ENCODE measurements at regions not wholly inside any gene's neighbourhood (a gene's known extent, or its start where the extent isn't known, plus 50 kb on each side); places are given as distances from the start of the nearest gene placed in this dataset.
"Not testable (repeated sequence)": the region's sequence is repeated elsewhere in the genome, so short reads cannot be mapped to it uniquely, and the experiment has no call there.

DNA sequence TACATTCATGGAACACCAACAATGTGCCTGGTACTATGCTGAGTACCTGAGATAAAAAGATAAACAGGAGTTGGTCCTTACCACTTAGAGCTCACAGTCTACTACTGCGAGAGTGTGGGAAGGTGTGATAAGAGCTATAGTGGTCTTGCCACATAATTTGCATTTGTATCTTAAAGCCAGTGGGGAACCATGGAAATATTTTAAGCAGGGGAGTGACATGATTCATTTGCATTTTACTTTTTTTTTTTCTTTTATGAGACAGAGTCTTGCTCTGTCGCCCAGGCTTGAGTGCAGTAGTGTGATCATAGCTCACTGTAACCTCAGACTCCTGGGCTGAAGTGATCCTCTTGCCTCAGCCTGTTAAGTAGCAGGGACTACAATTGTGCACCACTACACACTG is 53.6 kb downstream of the SRGAP2 start:
- DNase-seq (ENCODE audit: low read depth in 2 of 3, low spot score in 1 of 3): not testable (repeated sequence)

DNA sequence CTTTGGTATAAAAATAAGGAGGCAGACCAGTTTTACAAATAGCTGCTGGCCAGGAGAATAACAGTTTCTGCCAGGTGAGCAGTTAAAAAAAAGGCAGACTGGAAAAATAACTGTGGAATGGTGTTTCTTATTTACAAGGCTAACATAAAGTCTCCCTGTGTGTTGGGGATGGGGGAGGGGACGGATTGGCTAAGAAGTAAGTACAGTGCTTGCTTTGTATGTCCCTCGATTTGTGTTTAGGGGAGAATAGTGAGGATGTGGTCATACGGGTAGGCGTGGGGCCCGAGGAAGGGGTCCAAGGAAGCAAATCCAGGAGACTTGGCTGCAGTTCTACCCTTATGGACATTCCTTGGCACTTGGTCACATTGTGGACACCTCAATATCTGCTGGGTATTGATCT is 58.1 kb downstream of the SRGAP2 start:
- DNase-seq (ENCODE audit: low read depth in 2 of 3, low spot score in 1 of 3): not testable (repeated sequence)

DNA sequence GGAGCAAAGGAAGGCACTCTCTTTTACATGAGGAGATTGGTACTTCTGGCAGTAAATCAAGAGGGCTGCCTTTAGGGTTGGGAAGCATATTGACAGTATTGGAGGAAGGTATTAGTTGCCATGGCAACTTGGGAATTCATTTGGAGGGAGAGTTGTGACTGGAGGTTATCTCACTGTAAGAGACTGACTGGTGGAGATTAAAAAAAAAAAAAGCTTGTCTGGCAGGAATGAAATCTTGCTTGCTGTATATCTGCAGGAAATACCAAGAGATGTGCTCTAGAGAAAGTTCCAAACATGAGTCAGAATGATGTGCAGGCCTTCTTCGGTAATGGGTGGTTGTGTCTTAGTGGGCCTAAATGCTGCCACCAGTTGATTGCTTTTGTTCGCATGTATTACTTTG is 59.1 kb downstream of the SRGAP2 start:
- not testable (repeated sequence) for DNase-seq (ENCODE audit: low read depth in 2 of 3, low spot score in 1 of 3)

DNA sequence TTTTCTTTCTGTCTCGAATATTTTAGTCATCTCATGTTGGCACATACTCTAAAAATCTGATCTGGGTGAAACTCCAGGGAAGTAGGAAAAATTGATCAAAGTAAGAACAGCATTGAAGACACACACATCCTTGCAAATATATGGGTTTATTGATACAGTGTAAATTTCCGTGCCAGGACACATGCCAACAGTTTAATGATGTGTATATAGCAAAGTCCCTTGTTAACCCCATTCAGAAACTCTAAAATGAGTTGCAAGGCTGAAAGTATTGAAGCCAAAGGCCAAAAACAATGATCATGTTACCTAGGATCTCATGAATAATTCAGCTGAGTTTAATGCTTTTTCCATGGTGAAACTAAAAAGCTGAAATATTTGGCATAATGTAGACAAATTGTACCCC is 61.6 kb downstream of the SRGAP2 start:
- DNase-seq (ENCODE audit: low read depth in 2 of 3, low spot score in 1 of 3): not testable (repeated sequence)

DNA sequence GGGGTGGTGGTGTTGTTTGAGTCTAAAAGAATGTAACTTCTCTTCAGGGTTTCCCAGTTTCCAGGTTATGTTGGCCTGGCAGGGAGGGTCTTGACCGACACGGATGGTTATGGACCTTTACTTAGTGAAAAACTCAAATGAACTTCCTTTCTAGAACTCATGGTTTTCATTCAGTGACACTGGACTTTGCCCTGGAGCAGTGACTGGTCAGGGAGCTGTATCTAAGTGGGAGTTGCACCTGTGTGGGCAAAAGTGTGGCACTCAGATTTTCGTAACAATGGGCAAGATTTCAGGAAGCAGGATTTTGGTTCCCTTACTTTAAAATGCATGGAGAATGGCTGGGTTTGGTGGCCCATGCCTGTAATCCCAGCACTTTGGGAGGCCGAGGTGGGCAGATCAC is 67.8 kb downstream of the SRGAP2 start:
- not testable (repeated sequence) for DNase-seq (ENCODE audit: low read depth in 2 of 3, low spot score in 1 of 3)

DNA sequence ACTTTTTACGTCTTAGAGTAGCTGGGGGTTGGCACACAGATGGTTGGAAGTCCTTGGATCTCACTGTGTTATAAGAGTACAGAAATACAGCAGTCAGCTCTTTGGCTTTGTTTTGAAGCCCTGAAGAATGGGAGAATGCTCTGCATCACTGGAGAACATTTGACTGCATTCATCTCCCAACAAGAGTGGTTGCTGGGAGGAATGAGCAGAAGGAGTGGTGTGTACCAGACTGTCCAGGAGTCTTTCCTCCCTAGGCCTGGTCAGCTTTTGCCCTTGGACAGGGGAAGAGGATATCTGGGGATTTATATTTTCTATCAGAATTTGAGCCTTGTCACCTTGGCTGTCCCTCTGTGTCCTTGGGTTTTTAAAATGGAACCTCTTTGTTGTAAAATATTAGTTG is 69.8 kb downstream of the SRGAP2 start:
- not testable (repeated sequence) for DNase-seq (ENCODE audit: low read depth in 2 of 3, low spot score in 1 of 3)

DNA sequence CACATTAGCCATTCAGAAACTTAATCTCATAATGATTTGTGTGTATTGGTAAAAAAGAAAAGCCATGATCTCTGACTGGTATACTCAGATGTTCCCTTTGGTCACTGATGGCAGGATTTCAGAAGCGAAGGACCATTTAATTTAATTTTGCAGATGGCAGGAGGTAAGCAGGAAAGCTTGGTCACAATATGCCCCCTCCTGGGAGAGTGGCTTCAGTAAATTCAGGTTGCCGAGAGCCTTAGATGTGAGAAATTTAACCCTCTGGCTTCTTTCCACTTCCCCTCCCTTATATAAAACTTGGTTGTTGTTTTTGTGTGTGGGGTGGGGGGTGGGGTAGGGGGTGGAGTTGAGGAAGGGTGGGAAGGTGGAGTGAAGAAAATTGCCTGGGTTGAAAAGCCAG is 72.8 kb downstream of the SRGAP2 start:
- not testable (repeated sequence) for DNase-seq (ENCODE audit: low read depth in 2 of 3, low spot score in 1 of 3)

DNA sequence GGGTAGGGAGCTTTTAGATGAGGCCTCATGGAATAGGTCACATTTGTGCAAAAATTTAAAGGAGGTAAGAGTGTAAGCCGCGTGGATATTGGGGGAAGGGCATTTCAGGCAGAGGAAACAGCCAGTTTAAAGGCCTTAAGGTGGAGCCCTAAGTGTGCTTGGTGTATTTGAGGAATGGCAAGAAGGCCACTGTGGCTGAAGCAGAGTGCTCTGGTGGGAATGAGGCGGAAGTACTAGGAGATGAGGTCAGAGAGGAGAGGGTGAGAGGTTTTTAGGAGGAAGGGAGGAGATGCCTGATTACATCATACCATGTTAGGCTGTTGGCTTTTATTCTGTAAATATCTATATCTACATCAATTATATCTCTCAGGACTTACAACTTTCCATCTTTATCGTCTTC is 75.3 kb downstream of the SRGAP2 start:
- DNase-seq (ENCODE audit: low read depth in 2 of 3, low spot score in 1 of 3): not testable (repeated sequence)

DNA sequence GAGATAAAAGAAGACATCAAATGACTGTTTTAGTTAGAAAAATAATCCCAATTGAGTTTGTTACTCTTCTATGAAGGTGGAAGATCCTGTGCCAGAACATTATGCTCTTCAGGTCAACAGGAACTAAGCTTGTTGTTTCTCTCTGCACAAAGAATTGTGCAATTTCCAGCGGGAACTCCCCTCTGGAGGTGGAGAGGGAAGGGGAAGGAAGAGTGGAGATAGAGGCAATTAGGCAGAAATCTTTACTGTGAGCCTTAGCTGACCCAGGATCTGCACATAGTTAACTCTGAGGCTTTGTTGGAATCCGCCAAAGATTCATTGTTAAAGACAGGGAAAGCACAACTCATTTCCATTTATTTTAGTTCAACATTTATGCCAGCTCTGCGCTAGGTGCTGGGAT is 77.3 kb downstream of the SRGAP2 start:
- not testable (repeated sequence) for DNase-seq (ENCODE audit: low read depth in 2 of 3, low spot score in 1 of 3)

DNA sequence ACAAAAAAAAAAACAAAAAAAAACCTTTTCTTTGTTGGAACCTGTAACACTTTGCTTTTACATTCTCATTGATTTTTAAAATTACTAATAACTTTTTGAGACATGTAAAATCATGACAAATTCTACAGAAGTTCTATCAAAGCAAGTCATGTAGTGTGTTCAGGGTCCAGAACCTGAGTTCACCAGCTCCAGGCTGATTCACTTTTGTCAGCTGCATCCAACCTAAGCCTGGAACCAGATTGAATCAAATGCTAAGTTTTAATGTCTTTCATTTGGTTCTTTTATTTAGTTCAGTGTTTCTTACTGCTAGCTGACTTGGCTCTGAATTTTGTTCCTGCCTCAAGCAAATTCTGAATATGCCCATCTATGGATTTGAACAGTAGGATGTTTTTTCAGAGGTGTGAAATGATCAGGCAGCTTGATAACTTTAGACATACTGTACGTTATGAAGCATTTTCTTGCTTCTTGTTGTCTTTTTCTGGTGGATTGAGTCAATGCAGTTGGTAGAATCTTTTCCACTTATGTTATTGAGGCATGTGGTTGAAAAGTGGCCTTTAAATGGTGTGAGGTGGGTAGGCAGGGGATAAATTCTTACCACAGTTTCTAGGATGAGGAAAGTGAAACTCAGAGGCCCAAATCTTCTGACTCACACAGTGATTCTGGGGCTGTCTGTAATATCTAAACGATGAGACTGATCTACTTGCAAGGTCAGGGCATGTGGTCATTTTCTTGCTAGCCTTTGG is 78.7 kb downstream of the SRGAP2 start:
- not testable (repeated sequence) for DNase-seq (ENCODE audit: low read depth in 2 of 3, low spot score in 1 of 3)

DNA sequence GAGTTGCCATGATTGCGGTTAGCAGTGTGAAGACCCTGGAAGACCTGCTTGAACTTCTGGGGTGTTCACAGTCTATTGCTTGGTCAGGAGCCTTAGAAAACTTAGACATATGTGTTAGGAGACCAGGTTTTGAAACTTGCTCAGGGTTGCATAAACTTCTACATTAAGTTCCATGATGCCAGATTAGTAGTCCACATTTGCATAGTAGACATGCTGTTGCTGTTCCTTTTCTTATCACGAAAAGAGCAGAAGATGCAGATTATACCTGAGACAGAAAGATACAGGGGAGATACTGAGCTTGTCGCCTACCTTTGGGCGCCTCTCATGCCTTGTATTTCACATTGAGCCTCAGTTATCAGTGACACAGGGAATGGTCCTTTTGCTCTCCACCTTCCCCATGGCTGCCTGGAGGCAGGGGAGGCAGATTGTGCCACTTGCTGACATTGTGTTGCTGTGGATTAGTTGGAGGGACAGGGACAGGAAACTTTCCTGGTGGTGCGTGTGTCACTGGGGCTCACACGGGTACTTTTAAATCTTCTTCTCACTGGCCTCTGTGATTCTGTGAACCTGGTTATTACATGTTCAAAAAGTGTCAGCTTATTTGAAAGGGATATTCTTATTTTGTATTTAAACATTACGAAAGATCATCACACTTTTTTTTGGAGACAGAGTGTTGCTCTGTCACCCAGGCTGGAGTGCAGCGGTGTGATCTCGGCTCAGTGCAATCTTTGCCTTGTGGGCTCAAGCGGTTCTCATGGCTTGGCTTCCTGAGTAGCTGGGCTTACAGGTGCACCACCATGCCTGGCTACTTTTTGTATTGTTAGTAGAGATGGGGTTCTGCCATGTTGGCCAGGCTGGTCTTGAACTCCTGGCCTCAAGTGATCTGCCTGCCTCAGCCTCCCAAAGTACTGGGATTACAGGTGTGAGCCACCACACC is 82.0 kb downstream of the SRGAP2 start:
- not testable (repeated sequence) for DNase-seq (ENCODE audit: low read depth in 2 of 3, low spot score in 1 of 3)

DNA sequence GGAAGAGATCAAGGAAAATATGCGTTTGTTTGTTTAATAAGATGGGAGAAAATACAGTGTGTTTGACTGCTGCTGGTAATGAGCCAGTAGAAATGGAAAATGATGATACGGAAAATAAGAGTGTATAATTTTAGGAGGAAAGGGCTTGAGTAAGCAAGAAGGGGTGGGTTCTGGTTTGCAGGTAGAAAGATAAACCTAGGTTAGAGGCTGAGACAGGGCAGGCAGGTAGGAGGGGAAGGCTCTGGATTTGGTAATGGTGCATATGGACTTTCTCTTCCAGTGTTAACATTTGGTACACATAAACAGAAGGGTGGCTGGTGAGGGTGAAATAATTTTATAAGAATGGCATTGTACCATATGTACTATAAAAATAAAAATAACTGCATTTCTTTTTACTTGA is 84.4 kb downstream of the SRGAP2 start:
- DNase-seq (ENCODE audit: low read depth in 2 of 3, low spot score in 1 of 3): not testable (repeated sequence)

DNA sequence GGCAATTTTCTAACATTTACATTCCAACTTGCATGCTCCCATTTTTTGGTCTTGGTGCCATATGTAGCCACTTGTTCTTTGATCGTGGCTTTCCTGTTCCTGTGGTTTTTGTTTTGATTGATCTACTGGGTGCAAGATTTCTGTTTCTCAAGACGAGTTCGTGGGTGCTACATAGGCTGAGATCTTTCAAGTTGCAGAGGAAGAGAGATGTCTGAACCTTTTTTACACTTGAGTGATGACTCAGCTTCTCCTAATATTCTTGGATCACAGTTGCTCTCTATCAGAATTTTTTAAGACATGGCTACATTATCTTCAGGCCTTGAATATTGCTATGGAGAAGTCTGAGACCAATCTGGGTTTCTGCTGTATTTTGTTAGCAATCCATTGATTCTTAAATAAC is 85.1 kb downstream of the SRGAP2 start:
- DNase-seq (ENCODE audit: low read depth in 2 of 3, low spot score in 1 of 3): not testable (repeated sequence)

DNA sequence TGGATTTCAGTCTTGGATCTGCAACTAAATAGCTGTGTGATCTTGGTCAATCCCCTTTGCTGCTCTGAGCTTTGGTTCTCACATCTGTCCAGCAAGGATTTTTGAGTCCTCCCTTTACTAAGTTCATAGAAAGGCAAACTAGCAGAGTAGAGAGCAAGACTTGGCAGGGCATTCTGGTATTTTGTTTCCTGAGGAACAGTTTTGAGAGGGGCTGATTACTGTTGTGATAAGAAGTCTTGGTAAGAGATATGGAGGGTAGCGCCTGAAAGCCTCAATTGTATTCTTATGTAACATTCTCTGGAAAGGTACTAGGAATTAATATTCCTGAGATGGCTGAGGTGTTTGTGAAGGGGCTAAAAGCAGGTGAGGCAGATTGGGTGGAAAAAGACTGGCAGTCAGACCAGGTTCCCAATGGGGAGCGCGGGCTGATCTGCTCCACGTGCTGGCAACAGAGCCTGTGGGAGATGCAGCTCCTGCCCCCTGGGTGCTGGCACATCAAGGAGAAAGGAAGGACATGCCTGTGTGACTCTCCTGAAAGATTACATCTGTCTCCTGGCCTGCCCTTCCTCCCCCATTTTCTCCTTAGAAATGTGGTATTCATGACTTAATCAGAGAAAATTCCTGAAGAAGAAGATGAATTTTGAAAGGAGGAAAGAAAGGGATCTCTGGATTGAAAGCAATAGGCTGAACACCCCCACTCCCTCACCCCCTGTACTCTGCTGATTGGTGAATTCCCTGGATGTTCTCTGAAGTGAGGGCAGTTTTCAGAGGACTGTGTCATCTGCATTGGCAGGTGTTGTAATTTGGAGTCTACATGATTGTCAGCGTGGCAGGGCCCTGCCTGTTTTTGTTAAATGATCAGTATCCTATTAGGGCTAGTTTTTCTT is 94.0 kb downstream of the SRGAP2 start:
- DNase-seq (ENCODE audit: low read depth in 2 of 3, low spot score in 1 of 3): not testable (repeated sequence)

DNA sequence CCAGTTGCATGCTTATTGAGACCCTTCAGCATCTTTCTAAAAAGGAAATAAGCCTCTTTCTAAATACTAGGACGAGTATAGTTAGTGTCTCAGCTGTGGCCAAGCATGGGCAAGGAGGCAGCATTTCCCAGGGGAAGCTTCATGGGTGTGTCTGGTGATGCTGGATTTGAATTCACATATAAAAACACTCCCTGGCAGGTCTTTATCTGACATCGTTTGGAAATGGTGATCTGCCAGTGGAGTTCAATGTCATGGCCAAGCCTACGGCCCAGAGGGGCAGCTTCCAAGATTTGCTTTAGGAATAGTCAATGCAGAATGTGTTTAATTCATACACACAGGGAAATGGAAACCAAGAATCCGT is 94.7 kb downstream of the SRGAP2 start:
- DNase-seq (ENCODE audit: low read depth in 2 of 3, low spot score in 1 of 3): not testable (repeated sequence)

DNA sequence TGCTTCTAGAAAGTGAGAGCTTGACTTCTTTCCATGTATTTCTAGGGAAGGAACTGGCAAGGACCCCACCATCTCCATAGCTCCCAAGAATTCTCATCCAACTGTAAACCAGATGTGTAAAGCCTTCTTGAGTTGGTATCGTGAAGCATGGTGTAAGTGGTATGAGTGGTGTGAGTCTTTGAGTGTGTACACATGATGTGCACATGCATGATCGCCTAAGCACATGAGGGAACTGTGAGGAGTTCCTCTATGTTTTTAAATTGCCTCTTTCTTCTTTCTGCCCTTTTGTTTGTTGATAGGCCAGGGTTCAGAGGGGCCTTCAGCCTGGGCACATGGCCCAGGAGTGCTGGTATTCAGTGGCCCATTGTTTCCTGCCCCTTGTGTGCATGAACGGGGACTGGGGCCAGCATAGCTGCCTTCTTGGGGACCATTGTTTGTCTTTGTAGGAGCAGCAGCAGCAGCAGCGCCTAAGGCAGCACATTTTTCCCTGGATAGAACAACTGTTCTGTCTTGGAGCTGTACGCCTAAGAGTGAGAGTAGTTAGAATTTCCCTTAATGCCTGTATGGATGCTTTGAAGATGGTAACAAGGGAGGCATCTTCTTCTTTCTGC is 95.9 kb downstream of the SRGAP2 start:
- DNase-seq (ENCODE audit: low read depth in 2 of 3, low spot score in 1 of 3): not testable (repeated sequence)

DNA sequence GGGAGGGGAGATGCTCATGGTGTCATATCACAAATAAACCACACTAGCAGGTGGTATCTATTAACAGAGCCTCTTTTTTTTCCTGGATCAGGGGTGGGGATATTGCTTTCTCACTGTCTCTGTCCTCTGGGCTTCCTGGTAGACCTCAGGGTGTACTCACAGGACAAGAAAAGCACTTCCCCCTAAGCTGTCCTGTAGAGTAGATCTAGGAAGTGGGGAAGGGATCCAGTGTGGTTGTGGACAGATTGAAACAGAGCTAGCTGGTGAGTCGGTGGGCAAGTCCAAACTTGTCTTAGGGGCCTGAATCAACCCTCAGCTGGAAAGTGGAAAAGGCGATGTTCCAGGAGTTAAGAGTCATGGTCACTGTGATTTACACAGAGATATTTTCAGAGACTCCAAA is 96.6 kb downstream of the SRGAP2 start:
- DNase-seq (ENCODE audit: low read depth in 2 of 3, low spot score in 1 of 3): not testable (repeated sequence)

DNA sequence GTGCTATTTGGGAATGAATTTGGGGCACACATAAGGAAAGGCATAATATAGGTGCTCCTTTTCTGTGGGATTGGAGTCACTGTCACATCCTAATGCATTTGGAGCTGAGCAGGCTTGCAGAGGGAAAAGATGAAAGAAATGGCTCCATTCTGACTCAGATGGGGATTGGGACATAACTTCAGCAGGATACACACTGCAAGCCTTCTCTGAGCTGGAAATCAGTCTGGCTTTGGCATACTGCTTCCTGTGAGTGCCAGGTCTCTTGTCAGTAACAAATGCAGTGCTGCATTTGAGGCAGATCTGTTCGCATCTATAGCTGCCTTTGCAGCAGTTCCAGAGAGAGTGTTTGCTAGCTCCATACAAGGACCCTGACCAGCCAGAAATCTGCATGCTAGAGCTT is 98.7 kb downstream of the SRGAP2 start:
- DNase-seq (ENCODE audit: low read depth in 2 of 3, low spot score in 1 of 3): not testable (repeated sequence)

DNA sequence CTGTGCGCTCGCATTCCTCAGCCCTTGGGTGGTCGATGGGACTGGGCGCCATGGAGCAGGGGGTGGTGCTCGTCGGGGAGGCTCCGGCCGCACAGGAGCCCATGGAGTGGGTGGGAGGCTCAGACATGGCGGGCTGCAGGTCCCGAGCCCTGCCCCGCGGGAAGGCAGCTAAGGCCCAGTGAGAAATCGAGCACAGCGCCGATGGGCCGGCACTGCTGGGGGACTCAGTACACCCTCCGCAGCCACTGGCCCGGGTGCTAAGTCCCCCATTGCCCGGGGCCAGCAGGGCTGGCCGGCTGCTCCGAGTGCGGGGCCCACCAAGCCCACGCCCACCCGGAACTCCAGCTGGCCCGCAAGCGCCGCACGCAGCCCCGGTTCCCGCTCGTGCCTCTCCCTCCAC is 104.1 kb downstream of the SRGAP2 start:
- not testable (repeated sequence) for DNase-seq (ENCODE audit: low read depth in 2 of 3, low spot score in 1 of 3)

DNA sequence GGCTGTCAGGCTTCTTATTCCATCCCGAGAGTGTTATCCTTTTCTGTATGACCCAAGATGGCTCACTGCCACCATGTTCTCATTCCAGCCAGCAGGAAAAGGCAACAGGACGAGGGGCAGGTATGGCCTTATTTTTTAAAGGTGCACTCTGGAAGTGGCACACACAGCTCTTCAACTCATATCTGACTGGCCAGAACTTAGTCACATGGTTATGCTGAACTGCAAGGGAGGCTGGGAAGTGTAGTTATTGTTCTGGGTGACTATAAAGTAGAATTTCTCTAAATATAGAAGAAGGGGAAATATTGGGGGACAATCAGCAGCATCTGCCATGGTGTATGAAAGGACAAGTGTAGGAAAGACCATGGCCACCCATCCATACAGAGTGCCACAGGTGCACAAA is 107.6 kb downstream of the SRGAP2 start:
- not testable (repeated sequence) for DNase-seq (ENCODE audit: low read depth in 2 of 3, low spot score in 1 of 3)
